Retina (tissue), 1 donor: ENCODE measurements at regions not wholly inside any gene's neighbourhood (a gene's known extent, or its start where the extent isn't known, plus 50 kb on each side); places are given as distances from the start of the nearest gene placed in this dataset.
"Not testable (repeated sequence)": the region's sequence is repeated elsewhere in the genome, so short reads cannot be mapped to it uniquely, and the experiment has no call there.

Experiments used
- DNase-seq: peaks from one replicate; pipeline ENCODE4 v3.0.0-alpha.2; 2016

DNA sequence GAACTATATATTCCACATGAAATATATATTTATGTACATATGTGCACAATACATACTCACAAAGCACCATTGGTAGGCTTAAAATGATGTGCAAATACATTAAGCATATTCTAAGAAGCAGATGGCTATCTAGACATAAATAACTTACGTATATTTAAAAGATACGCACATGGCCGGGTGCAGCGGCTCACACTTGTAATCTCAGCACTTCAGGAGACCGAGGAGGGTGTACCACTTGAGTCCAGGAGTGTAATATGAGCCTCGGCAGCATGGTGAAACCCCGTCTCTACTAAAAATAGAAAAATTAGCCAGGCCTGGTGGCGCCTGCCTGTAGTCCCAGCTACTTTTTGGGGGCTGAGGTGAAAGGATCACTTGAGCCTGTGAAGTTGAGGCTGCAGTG is 189.9 kb downstream of the ANKRD36 start:
- DNase-seq: not testable (repeated sequence)

- DNase-seq: not testable (repeated sequence)
Observed at GRCh38 chr2:97301771-97302170, 188.8 kb downstream of the ANKRD36 start.
